ENCODE measurements at regions not wholly inside any gene's neighbourhood (a gene's known extent, or its start where the extent isn't known, plus 50 kb on each side); places are given as distances from the start of the nearest gene placed in this dataset.
"Not testable (repeated sequence)": the region's sequence is repeated elsewhere in the genome, so short reads cannot be mapped to it uniquely, and the experiment has no call there.

- Histone ChIP-seq H3K4me1 (ENCODE audit: low read depth) (no peaks in the 10 kb centered on the region), H3K4me3 (no peak overlapping the region), H3K36me3 (ENCODE audit: low read depth) (no peaks in the 10 kb centered on the region), H3K9me3 (peaks cover 47% of the 10 kb centered on the region)
- DNase-seq (no peak), ATAC-seq (no peak)
- no peak for TF ChIP-seq CTCF (IDR thresholded peaks at IDR 0.05)
- intact Hi-C loops (cut with DNase I, micrococcal nuclease) = no loop called here
Measured at GRCh38 chr4:127311371-127311770, 321.4 kb upstream of the INTU start.

GRCh38 chr4:127311924-127312323 is 320.8 kb upstream of the INTU start:
- Histone ChIP-seq H3K36me3 (ENCODE audit: low read depth) (no peaks in the 10 kb centered on the region), H3K4me1 (ENCODE audit: low read depth) (no peaks in the 10 kb centered on the region), H3K9me3 (peaks cover 49% of the 10 kb centered on the region), H3K4me3 (no peak overlapping the region)
- intact Hi-C loops (cut with DNase I, micrococcal nuclease) = no loop called here
- DNase-seq (no peak), ATAC-seq (no peak)
- no peak for TF ChIP-seq CTCF (IDR thresholded peaks at IDR 0.05)

- no peak for TF ChIP-seq CTCF (IDR thresholded peaks at IDR 0.05)
- intact Hi-C loops (cut with DNase I, micrococcal nuclease) = no loop called here
- Histone ChIP-seq H3K36me3 (ENCODE audit: low read depth) (no peaks in the 10 kb centered on the region), H3K4me3 (no peak overlapping the region), H3K9me3 (peaks cover 49% of the 10 kb centered on the region), H3K4me1 (ENCODE audit: low read depth) (no peaks in the 10 kb centered on the region)
- no peak for ATAC-seq
- DNase-seq = no peak
Measured at GRCh38 chr4:127313767-127314166, 319.0 kb upstream of the INTU start.

- Histone ChIP-seq H3K4me1 (ENCODE audit: low read depth) (no peaks in the 10 kb centered on the region), H3K4me3 (no peak overlapping the region), H3K36me3 (ENCODE audit: low read depth) (no peaks in the 10 kb centered on the region), H3K9me3 (peaks cover 44% of the 10 kb centered on the region)
- no peak for ATAC-seq
- DNase-seq = no peak
- no peak for TF ChIP-seq CTCF (IDR thresholded peaks at IDR 0.05)
- intact Hi-C loops (cut with DNase I, micrococcal nuclease) = no loop called here
Measured at GRCh38 chr4:127327491-127327890, 305.3 kb upstream of the INTU start.

GRCh38 chr4:127335073-127335620 is 297.6 kb upstream of the INTU start:
- ATAC-seq = no peak
- Histone ChIP-seq H3K36me3 (ENCODE audit: low read depth) (no peaks in the 10 kb centered on the region), H3K4me3 (no peak overlapping the region), H3K4me1 (ENCODE audit: low read depth) (no peaks in the 10 kb centered on the region), H3K9me3 (peaks cover 24% of the 10 kb centered on the region)
- intact Hi-C loops (cut with DNase I, micrococcal nuclease) = no loop called here
- no peak for TF ChIP-seq CTCF (IDR thresholded peaks at IDR 0.05)
- DNase-seq = no peak

GRCh38 chr4:127335732-127336131 is 297.0 kb upstream of the INTU start:
- H3K4me3 ChIP-seq = no peak overlapping the region
- no peaks in the 10 kb centered on the region for H3K36me3 ChIP-seq (ENCODE audit: low read depth)
- intact Hi-C loops (cut with DNase I, micrococcal nuclease) = no loop called here
- ATAC-seq (no peak), DNase-seq (no peak)
- no peaks in the 10 kb centered on the region for H3K4me1 ChIP-seq (ENCODE audit: low read depth)
- no peak for TF ChIP-seq CTCF (IDR thresholded peaks at IDR 0.05)
- H3K9me3 ChIP-seq = peaks cover 27% of the 10 kb centered on the region

GRCh38 chr4:127343123-127343522 is 289.6 kb upstream of the INTU start:
- DNase-seq; H3K36me3 ChIP-seq (ENCODE audit: low read depth); H3K4me3 ChIP-seq; ATAC-seq; H3K4me1 ChIP-seq (ENCODE audit: low read depth); intact Hi-C loops (cut with DNase I, micrococcal nuclease): not testable (repeated sequence)
- H3K9me3 ChIP-seq = peaks cover 12% of the 10 kb centered on the region
